Fibroblast of pulmonary artery (primary cell): ENCODE measurements at regions not wholly inside any gene's neighbourhood (a gene's known extent, or its start where the extent isn't known, plus 50 kb on each side); places are given as distances from the start of the nearest gene placed in this dataset.

Experiments
- DNase-seq: peaks from one replicate; pipeline ENCODE4 v3.0.0-alpha.2; 2010; ENCODE audit warnings: low read depth
- H3K4me3 ChIP-seq: replicated peaks from 2 replicates; pipeline ENCODE4 v1.5.1; 2011; ENCODE audit warnings: low read depth, mild to moderate bottlenecking, control low read depth, low read length, moderate library complexity
- TF ChIP-seq, protein P1 (sequence below): IDR thresholded peaks from 2 replicates; pipeline ENCODE4 v1.5.1; 2011; ENCODE audit warnings: mild to moderate bottlenecking, control low read depth, low read length, inconsistent platforms; ENCODE audit errors: missing control alignments

DNA sequence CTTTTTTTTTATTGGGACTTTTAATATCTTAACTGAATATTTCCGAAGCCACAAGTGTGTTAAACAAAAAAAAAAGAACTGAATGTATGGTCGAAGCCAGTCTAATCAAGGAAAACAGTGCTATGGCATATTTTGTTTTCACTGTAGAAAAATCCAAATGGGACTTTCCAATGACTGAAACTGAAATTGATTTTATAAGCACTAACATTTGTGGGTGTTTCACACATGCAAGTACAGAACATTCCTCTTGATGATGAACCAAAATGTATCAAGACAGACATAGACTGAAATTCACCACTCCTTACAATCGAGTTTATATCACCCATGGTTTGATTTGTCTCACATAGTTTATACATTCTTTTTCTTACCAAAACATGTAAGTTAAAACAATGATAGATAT is 1026.8 kb downstream of the CDH18 start:
- TF ChIP-seq, protein P1, sequence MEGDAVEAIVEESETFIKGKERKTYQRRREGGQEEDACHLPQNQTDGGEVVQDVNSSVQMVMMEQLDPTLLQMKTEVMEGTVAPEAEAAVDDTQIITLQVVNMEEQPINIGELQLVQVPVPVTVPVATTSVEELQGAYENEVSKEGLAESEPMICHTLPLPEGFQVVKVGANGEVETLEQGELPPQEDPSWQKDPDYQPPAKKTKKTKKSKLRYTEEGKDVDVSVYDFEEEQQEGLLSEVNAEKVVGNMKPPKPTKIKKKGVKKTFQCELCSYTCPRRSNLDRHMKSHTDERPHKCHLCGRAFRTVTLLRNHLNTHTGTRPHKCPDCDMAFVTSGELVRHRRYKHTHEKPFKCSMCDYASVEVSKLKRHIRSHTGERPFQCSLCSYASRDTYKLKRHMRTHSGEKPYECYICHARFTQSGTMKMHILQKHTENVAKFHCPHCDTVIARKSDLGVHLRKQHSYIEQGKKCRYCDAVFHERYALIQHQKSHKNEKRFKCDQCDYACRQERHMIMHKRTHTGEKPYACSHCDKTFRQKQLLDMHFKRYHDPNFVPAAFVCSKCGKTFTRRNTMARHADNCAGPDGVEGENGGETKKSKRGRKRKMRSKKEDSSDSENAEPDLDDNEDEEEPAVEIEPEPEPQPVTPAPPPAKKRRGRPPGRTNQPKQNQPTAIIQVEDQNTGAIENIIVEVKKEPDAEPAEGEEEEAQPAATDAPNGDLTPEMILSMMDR = no peak
- DNase-seq = no peak
- no peak overlapping the region for H3K4me3 ChIP-seq

DNA sequence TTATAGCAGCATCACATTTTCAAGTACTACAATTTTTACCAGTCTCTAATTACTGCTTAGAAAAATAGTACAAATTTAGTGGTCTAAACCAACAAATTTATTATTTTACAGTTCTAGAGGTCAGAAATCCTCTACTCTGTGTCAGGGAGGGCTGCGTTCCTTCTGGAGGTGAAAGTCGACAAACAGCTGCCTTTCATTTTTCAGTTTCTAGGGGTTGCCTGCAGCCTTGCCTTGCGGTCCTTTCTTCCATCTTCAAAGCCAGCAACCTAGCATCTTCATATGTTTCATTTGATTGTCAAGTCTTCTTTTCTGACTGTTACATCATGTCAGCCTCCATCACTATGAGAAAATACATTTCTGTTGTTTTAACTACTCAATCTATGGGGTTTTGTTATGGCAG is 1022.1 kb downstream of the CDH18 start:
- no peak for DNase-seq
- H3K4me3 ChIP-seq = no peak overlapping the region
- TF ChIP-seq, protein P1 = no peak

DNA sequence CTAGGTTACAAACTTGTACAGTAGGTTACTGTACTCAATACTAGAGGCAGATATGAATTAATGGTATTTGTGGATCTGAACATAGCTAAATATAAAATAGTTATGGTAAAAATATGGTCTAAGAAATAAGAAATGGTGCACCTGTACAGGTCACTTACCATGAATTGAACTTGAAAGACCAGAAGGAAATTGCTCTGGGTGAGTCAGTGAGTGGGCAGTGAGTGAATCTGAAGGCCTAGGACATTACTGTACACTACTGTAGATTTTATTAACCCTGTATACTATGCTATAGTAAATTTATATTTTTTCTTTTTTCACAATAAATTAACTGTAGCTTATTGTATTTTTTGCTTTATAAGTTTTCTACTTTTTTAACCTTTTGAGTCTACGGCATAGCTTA is 1020.4 kb downstream of the CDH18 start:
- no peak for DNase-seq
- TF ChIP-seq, protein P1 = no peak

DNA sequence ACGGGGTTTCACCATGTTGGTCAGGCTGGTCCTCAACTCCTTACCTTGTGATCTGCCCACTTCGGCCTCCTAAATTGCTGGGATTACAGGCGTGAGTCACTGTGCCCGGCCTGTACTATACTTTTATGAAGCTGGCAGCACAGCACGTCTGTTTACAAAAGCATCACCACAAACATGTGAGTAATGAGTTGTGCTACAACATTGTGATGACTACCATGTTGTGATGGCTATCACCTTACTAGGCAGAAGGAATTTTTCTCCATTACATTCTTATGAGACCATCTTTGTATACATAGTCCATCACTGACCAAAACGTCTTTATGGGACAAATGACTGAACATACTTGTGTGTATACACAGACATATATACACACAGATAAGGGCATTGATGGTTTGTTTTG is 1019.0 kb downstream of the CDH18 start:
- H3K4me3 ChIP-seq = no peak overlapping the region
- TF ChIP-seq, protein P1 = no peak
- DNase-seq = no peak

More for the DNA sequence above, 1020.4 kb downstream of the CDH18 start:
- H3K4me3 ChIP-seq = no peak overlapping the region

DNA sequence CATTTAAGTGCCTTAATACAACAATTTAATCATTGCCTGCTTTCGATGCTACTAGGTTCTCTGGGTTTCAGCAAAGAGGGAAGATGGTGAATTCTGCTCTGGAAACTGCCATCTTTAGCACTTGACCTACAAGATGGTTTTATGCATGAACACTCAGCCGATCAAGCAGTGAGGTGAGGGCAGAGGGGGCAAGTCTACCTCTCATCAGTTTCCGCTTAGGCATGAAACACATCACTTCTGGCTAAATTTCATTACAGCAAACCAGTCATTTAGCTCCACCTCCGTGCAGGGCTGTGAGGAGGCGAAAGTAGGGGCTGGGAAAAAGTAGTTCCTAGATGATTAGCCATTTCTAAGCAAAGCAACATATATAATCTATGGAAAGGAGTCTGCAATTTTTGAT is 1018.0 kb downstream of the CDH18 start:
- no peak overlapping the region for H3K4me3 ChIP-seq
- TF ChIP-seq, protein P1 = no peak
- no peak for DNase-seq

DNA sequence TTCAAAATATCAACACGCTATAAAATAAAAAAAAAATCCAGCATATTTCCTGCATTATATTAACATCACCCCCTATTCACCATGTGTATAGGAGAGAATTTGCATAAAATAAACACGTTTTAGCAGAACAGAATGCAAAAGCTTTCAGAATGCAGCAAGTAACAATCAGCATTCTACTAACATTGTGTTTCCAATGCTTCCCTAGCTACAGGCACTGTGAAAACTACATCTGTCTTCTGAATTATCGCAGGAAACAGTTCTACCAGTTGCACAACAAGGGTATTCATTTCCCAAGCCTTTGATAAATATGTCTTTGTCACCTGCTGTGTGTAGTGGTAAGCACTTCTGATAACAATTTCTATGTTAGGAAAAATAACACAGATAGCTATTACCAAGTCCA is 1015.8 kb downstream of the CDH18 start:
- TF ChIP-seq, protein P1 = no peak
- no peak for DNase-seq

DNA sequence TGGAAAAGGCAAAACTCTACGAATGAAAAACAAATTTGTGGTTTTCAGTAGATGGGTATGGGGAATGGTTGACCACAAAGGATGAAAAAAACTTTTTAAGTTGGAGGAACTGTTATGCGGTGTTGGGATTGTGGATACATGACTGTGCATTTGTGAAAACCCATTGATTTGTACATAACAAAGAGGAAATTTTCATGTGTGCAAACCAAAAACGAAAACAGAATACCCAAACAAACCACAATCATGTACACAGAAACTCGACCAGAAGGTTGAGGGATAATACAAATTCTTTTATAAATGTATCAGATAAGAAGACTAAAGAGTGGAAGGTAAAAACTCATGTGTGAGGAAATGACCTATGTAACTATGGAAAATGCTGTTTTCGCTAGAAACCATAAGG is 1012.4 kb downstream of the CDH18 start:
- no peak overlapping the region for H3K4me3 ChIP-seq
- no peak for DNase-seq
- TF ChIP-seq, protein P1 = no peak

More for the DNA sequence above, 1015.8 kb downstream of the CDH18 start:
- no peak overlapping the region for H3K4me3 ChIP-seq
